HG03460 (cell line): ENCODE measurements at regions not wholly inside any gene's neighbourhood (a gene's known extent, or its start where the extent isn't known, plus 50 kb on each side); places are given as distances from the start of the nearest gene placed in this dataset.

ENCODE experiments used
- ATAC-seq: cut with Tn5 transposase; IDR thresholded peaks from one replicate; pipeline ENCODE4 v1.9.1; 2021; ENCODE audit not compliant: unreplicated experiment

GRCh38 chr13:108156749-108157148 lies 58.6 kb downstream of the LIG4 start:
- no peak for ATAC-seq

- ATAC-seq, result peak; percentile 60
Observed at GRCh38 chr13:108155185-108156106, 59.9 kb downstream of the LIG4 start.

- no peak for ATAC-seq
Observed at GRCh38 chr13:108154421-108154858, 60.9 kb downstream of the LIG4 start.

GRCh38 chr13:108146642-108147041 lies 68.7 kb downstream of the LIG4 start:
- ATAC-seq, result no peak

GRCh38 chr13:108142702-108143436 lies 72.5 kb downstream of the LIG4 start:
- ATAC-seq, result no peak

- no peak for ATAC-seq
Observed at GRCh38 chr13:108137176-108137575, 78.2 kb downstream of the LIG4 start.

GRCh38 chr13:108127406-108127805 lies 87.9 kb downstream of the LIG4 start:
- no peak for ATAC-seq

- no peak for ATAC-seq
Observed at GRCh38 chr13:108126056-108126455, 89.3 kb downstream of the LIG4 start.

- no peak for ATAC-seq
Observed at GRCh38 chr13:108121406-108121805, 93.9 kb downstream of the LIG4 start.

GRCh38 chr13:108120856-108121255 lies 94.5 kb downstream of the LIG4 start:
- no peak for ATAC-seq

GRCh38 chr13:108120302-108120701 lies 95.0 kb downstream of the LIG4 start:
- no peak for ATAC-seq

GRCh38 chr13:108115738-108116137 lies 99.6 kb downstream of the LIG4 start:
- ATAC-seq, result no peak

GRCh38 chr13:108113407-108113806 lies 101.9 kb downstream of the LIG4 start:
- ATAC-seq, result no peak

- no peak for ATAC-seq
Observed at GRCh38 chr13:108104736-108105135, 110.6 kb downstream of the LIG4 start.

- no peak for ATAC-seq
Observed at GRCh38 chr13:108102771-108103170, 112.6 kb downstream of the LIG4 start.

GRCh38 chr13:108096301-108096915 lies 118.9 kb downstream of the LIG4 start:
- ATAC-seq, result no peak

GRCh38 chr13:108095036-108095435 lies 120.3 kb downstream of the LIG4 start:
- ATAC-seq, result no peak

- ATAC-seq, result no peak
Observed at GRCh38 chr13:108093616-108094015, 121.7 kb downstream of the LIG4 start.

- no peak for ATAC-seq
Observed at GRCh38 chr13:108087810-108088209, 127.5 kb downstream of the LIG4 start.

- no peak for ATAC-seq
Observed at GRCh38 chr13:108086678-108087077, 128.7 kb downstream of the LIG4 start.

- ATAC-seq, result no peak
Observed at GRCh38 chr13:108084840-108085239, 130.5 kb downstream of the LIG4 start.

- ATAC-seq, result no peak
Observed at GRCh38 chr13:108083056-108083455, 132.3 kb downstream of the LIG4 start.
